Vagina (tissue), 2 donors: ENCODE measurements at regions not wholly inside any gene's neighbourhood (a gene's known extent, or its start where the extent isn't known, plus 50 kb on each side); places are given as distances from the start of the nearest gene placed in this dataset.

Experiments
- CTCF ChIP-seq, 3 experiments: fragments of 450-650 bp in 2 of 3; fragments of 200-600 bp in 1 of 3; sonication (generic) in 1 of 3; IDR thresholded peaks; one replicate each; pipeline ENCODE4 v1.5.1; 2017 to 2019; ENCODE audit warnings: antibody characterized with exemption in 3 of 3, mild to moderate bottlenecking in 2 of 3, moderate library complexity in 2 of 3
- POLR2A ChIP-seq, 2 donors: fragments of 450-650 bp; IDR thresholded peaks; one replicate each; pipeline ENCODE4 v1.6.1; 2017; ENCODE audit warnings: antibody characterized with exemption in 2 of 2, mild to moderate bottlenecking in 2 of 2, moderate library complexity in 2 of 2
- POLR2AphosphoS5 ChIP-seq, 2 donors: sonication (generic); formaldehyde crosslinking; IDR thresholded peaks; one replicate each; pipeline ENCODE4 v1.9.0; 2017; ENCODE audit warnings: antibody characterized with exemption in 2 of 2, mild to moderate bottlenecking in 2 of 2, low read depth in 1 of 2; ENCODE audit not compliant: insufficient read depth in 1 of 2

- TF ChIP-seq POLR2AphosphoS5 (IDR thresholded peaks at IDR 0.05; ENCODE audit: insufficient read depth in 1 of 2, low read depth in 1 of 2) = no peak
- no peak for TF ChIP-seq CTCF (IDR thresholded peaks at IDR 0.05)
- no peak for TF ChIP-seq POLR2A (IDR thresholded peaks at IDR 0.05)
These were observed 199.9 kb upstream of the KCNK2 start for GRCh38 chr1:214882616-214883015.
